Smooth muscle cell of the brain vasculature (primary cell): ENCODE measurements at regions not wholly inside any gene's neighbourhood (a gene's known extent, or its start where the extent isn't known, plus 50 kb on each side); places are given as distances from the start of the nearest gene placed in this dataset.

Experiments used
- DNase-seq: peaks from one replicate; pipeline ENCODE4 v3.0.0-alpha.2; 2012; ENCODE audit warnings: low read depth, low spot score

DNA sequence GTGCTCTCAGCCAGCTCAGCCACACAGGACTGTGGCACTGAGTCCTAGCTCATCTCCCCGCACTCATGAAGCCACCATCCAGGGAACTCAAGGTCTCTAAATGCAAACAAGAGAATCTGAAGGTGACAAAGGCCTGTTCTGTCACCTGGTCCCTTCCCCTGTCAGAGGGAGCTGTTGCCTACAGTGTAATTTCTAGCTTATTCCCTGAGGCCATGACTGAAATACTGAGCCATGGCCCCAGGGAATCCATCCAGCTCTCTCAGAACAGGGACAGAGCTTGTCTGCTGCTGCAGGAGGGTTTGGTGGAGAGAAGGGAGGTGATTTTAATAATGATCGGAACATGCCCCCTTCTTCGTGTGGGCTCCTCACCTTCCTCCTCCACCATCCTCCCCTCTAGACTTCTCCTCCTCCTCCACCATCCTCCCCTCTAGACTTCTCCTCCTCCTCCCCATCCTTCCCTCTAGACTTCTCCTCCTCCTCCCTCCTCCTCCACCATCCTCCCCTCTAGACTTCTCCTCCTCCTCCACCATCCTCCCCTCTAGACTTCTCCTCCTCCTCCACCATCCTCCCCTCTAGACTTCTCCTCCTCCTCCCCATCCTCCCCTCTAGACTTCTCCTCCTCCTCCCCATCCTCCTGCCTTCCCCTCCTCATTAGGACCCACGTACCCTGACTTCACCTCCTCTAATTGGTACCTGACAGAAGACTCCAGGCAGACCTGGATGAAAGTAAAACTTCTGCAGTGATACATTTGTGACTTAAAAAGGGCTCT, 338.0 kb upstream of the MKI67 start:
- DNase-seq = no peak

GRCh38 chr10:128465697-128466096, 339.5 kb upstream of the MKI67 start:
- DNase-seq = no peak

GRCh38 chr10:128466831-128467371, 340.7 kb upstream of the MKI67 start:
- DNase-seq = no peak

GRCh38 chr10:128468462-128468861, 342.2 kb upstream of the MKI67 start:
- no peak for DNase-seq

DNA sequence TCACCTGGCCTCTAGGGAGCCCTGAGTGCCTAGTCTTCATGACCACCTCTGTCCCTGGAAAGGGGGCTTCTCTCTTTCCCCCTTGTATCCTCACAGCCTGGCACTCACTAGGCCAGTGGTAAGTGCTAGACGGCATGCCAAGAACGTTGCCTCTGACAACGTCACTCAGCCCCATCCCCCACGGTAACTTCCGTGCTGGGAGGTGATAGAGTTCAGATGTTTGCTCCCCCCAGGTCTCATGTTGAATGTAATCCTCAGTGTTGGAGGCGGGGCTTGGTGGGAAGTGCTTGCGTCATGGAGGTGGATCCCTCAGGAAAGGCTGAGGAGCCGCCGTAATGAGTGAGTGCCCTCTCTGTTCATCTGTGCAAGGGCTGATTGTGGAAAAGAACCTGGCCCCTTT, 343.3 kb upstream of the MKI67 start:
- no peak for DNase-seq

GRCh38 chr10:128470321-128470965, 344.2 kb upstream of the MKI67 start:
- no peak for DNase-seq

- DNase-seq = no peak
Observed at GRCh38 chr10:128471151-128471550, 344.9 kb upstream of the MKI67 start.

DNA sequence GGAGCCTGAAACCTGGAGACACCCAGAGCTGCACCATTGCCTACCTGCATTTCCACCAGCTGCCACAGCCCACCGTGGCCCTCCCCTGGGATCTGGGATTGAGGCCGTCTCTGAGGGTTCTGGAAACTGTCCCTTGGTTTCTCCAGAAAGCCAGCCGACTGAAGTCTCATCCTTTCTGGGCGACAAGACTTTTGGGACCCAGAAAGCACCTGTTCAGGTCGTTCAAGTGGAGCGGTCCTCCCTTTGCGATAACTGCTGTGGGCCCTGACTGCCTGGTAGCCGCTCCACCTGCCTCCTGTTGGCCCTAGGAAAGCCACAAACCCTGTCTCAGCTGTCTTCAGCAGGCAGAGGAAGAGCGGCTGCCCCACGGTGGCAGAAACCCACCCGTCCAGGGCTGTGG, 346.0 kb upstream of the MKI67 start:
- no peak for DNase-seq

- DNase-seq = no peak
Observed at GRCh38 chr10:128473396-128473795, 347.2 kb upstream of the MKI67 start.

GRCh38 chr10:128473911-128474310, 347.7 kb upstream of the MKI67 start:
- no peak for DNase-seq

DNA sequence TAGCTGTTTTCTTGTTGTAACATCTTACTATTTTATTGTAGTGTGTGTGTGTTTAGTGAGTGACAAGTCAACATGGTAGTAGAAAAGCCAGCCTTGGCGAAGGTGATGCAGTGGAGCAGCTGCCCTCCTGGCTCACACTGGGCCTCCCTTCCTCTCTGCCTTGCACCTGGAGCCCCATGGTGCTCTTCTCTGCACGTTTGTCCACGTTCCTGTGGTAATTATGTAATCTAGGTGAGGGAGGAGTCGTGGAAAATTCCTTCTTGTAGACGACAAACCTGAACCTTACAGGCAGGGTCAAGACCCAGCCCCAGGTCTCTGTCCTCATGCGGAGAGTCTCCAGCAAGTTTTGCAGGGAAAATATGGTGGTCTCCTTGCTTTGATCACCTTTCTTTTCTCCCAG, 348.3 kb upstream of the MKI67 start:
- no peak for DNase-seq

DNA sequence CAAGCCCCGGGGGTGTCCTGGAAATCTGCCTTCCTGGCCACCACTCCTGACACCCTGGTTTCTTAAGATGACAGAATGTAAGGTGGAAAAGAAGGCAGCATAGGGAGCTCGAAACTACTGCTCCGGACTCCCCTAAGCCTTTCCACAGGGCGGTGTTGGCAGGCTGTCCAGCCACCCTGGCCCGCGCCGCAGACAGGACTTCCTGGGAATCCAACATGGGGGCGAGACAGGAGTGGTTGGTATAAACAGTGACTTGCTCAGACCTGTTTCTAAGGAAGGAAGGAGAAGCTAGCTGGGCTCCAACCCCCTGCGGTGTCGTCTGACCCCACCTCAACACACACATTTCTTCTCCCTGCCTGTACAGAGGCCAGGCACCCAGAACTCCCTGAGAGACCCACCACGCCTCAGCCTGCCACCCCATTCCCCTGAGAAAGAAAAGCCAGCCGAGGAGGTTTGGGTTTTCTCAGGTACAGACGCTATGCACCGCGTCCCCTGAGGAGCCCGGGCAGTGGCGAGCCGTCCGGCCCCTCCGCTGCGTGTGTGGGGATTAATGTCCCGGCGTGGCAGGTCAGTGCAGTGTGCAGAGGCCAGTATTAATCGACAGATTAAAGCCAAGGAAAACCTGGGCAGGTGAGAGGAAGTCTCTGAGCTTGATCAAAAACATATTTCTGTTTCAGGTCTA, 349.6 kb upstream of the MKI67 start:
- DNase-seq = no peak

GRCh38 chr10:128476368-128476725, 350.1 kb upstream of the MKI67 start:
- DNase-seq = no peak

- no peak for DNase-seq
Observed at GRCh38 chr10:128476845-128477244, 350.6 kb upstream of the MKI67 start.

- DNase-seq = no peak
Observed at GRCh38 chr10:128480601-128481000, 354.4 kb upstream of the MKI67 start.

- DNase-seq = no peak
Observed at GRCh38 chr10:128481152-128481840, 355.1 kb upstream of the MKI67 start.

GRCh38 chr10:128482052-128482451, 355.8 kb upstream of the MKI67 start:
- no peak for DNase-seq

- DNase-seq = no peak
Observed at GRCh38 chr10:128483216-128483615, 357.0 kb upstream of the MKI67 start.

- DNase-seq = no peak
Observed at GRCh38 chr10:128484041-128484440, 357.8 kb upstream of the MKI67 start.

GRCh38 chr10:128485701-128486235, 359.5 kb upstream of the MKI67 start:
- no peak for DNase-seq

DNA sequence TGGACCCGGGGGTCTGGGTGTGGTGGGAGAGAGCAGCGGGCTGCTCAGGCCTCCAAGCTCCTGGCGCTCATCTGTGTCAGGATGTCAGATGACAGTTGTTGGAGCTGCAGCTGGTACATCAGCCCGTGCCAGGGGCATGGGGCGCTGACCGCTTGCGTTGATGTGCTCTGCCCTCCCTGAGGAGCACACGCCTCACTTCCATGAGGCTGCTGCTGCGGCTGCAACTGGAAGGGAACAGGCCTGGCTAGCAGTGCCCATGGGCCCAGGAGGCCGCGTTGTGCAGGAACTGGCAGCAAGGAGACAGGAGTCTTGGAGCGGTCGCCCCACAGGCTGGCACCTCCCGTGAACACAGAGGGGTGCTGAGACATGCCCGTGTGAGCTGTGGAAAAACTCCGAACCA, 361.3 kb upstream of the MKI67 start:
- DNase-seq = no peak
